Small intestine (tissue), 7 donors: ENCODE measurements at regions not wholly inside any gene's neighbourhood (a gene's known extent, or its start where the extent isn't known, plus 50 kb on each side); places are given as distances from the start of the nearest gene placed in this dataset.

ENCODE experiments used
- DNase-seq, 2 donors: peaks; one replicate each; pipeline versions ENCODE4 v3.0.0 to v3.0.0-alpha.2; 2013
- FAIRE-seq: peaks from 2 replicates; lab custom pipeline; 2012; peaks lifted over from hg19 to GRCh38; lab: Jason Lieb, UNC
- H3K27ac ChIP-seq, 3 donors: one replicate each; pipeline ENCODE4 v1.5.1; 2013; ENCODE audit warnings: low read length in 2 of 3, mild to moderate bottlenecking in 2 of 3, control low read depth in 1 of 3, inconsistent platforms in 1 of 3, low read depth in 1 of 3, moderate library complexity in 1 of 3
- H3K27me3 ChIP-seq, 3 donors: one replicate each; pipeline ENCODE4 v1.6.1; 2013; ENCODE audit warnings: low read length in 3 of 3, inconsistent platforms in 1 of 3; ENCODE audit not compliant: control insufficient read depth in 3 of 3, insufficient read depth in 3 of 3
- H3K36me3 ChIP-seq, 3 donors: one replicate each; pipeline ENCODE4 v1.6.1; 2013; ENCODE audit warnings: low read length in 3 of 3, inconsistent platforms in 1 of 3, low read depth in 1 of 3, mild to moderate bottlenecking in 1 of 3, moderate library complexity in 1 of 3; ENCODE audit not compliant: control insufficient read depth in 3 of 3, insufficient read depth in 2 of 3
- H3K4me1 ChIP-seq, 3 donors: one replicate each; pipeline ENCODE4 v1.6.1; 2013; ENCODE audit warnings: low read length in 2 of 3, inconsistent platforms in 1 of 3, low read depth in 1 of 3, mild to moderate bottlenecking in 1 of 3, moderate library complexity in 1 of 3; ENCODE audit not compliant: control insufficient read depth in 3 of 3, insufficient read depth in 2 of 3
- H3K4me3 ChIP-seq, 3 donors: one replicate each; pipeline ENCODE4 v1.5.1; 2013; ENCODE audit warnings: low read length in 3 of 3, control low read depth in 1 of 3, inconsistent platforms in 1 of 3, low read depth in 1 of 3, mild to moderate bottlenecking in 1 of 3, moderate library complexity in 1 of 3
- H3K9me3 ChIP-seq, 2 donors: one replicate each; pipeline ENCODE4 v1.6.1; 2013; ENCODE audit warnings: low read depth in 1 of 2, low read length in 1 of 2; ENCODE audit not compliant: control insufficient read depth in 2 of 2, insufficient read depth in 1 of 2
- WGBS, 3 donors: extraction: QIAGEN DNeasy Blood & Tissue Kit; methylation state at CpG; one replicate each; pipeline ENCODE4 v1.1.7; 2013; 5-methylcytosine and 5-hydroxymethylcytosine counted together
- donor health status: healthy with polysubstance abuse.
- donor health status: control.
- donor health status: control.
- donor health status: Bipolar disorder and iron deficiency.
- donor health status: healthy.

- DNase-seq (no peak), FAIRE-seq (no peak)
- no peaks in the 10 kb centered on the region for H3K9me3 ChIP-seq
- WGBS, 3 donors, result 90 to 94% (median 92%) methylated on average over 14 of the region's 14 CpGs
- no peaks in the 10 kb centered on the region for H3K36me3 ChIP-seq
- peaks cover 0 to 12% (median 4%) of the 10 kb centered on the region in 3 donors for H3K27me3 ChIP-seq
- H3K27ac ChIP-seq, result no peak overlapping the region
- no peak overlapping the region for H3K4me3 ChIP-seq
- H3K4me1 ChIP-seq, result no peaks in the 10 kb centered on the region
Measured at GRCh38 chr22:44588348-44588747, 90.3 kb upstream of the RTL6 start.

- Histone ChIP-seq H3K27me3 (peaks cover 0 to 12% (median 4%) of the 10 kb centered on the region in 3 donors), H3K4me3 (no peak overlapping the region), H3K27ac (no peak overlapping the region), H3K4me1 (no peaks in the 10 kb centered on the region), H3K36me3 (no peaks in the 10 kb centered on the region), H3K9me3 (no peaks in the 10 kb centered on the region)
- WGBS, 3 donors, result 58 to 80% (median 60%) methylated on average over 3 of the region's 3 CpGs
- DNase-seq (no peak), FAIRE-seq (no peak)
Measured at GRCh38 chr22:44587737-44588310, 89.8 kb upstream of the RTL6 start.

GRCh38 chr22:44586999-44587736, 89.1 kb upstream of the RTL6 start:
- peak in 1 of 2 donors; percentile 55 for DNase-seq
- no peak for FAIRE-seq
- WGBS, 3 donors, result 32 to 47% (median 37%) methylated on average over 23 to 24 of the region's 24 CpGs
- no peak overlapping the region for H3K4me3 ChIP-seq
- H3K27me3 ChIP-seq, result peaks cover 0 to 12% (median 4%) of the 10 kb centered on the region in 3 donors
- no peaks in the 10 kb centered on the region for H3K9me3 ChIP-seq
- H3K36me3 ChIP-seq, result no peaks in the 10 kb centered on the region
- H3K4me1 ChIP-seq, result no peaks in the 10 kb centered on the region
- no peak overlapping the region for H3K27ac ChIP-seq

- H3K4me3 ChIP-seq, result no peak overlapping the region
- WGBS, 3 donors, result 11 to 46% (median 27%) methylated on average over 16 to 18 of the region's 18 CpGs
- no peaks in the 10 kb centered on the region for H3K9me3 ChIP-seq
- no peaks in the 10 kb centered on the region for H3K4me1 ChIP-seq
- no peak overlapping the region for H3K27ac ChIP-seq
- H3K36me3 ChIP-seq, result no peaks in the 10 kb centered on the region
- peaks cover 0 to 12% (median 4%) of the 10 kb centered on the region in 3 donors for H3K27me3 ChIP-seq
- no peak for FAIRE-seq
- DNase-seq, result peak in 1 of 2 donors; percentile 50
Measured at GRCh38 chr22:44586351-44586990, 88.4 kb upstream of the RTL6 start.

GRCh38 chr22:44585559-44586350, 87.7 kb upstream of the RTL6 start:
- no peak for DNase-seq
- Histone ChIP-seq H3K27me3 (peaks cover 0 to 14% (median 4%) of the 10 kb centered on the region in 3 donors), H3K36me3 (no peaks in the 10 kb centered on the region), H3K27ac (no peak overlapping the region), H3K9me3 (no peaks in the 10 kb centered on the region), H3K4me1 (no peaks in the 10 kb centered on the region), H3K4me3 (no peak overlapping the region)
- FAIRE-seq, result no peak
- 58 to 78% (median 73%) methylated on average over 20 of the region's 20 CpGs for WGBS, 3 donors

GRCh38 chr22:44584256-44584902, 86.3 kb upstream of the RTL6 start:
- FAIRE-seq (no peak), DNase-seq (no peak)
- H3K9me3 ChIP-seq, result no peaks in the 10 kb centered on the region
- no peaks in the 10 kb centered on the region for H3K36me3 ChIP-seq
- no peaks in the 10 kb centered on the region for H3K4me1 ChIP-seq
- no peak overlapping the region for H3K27ac ChIP-seq
- H3K4me3 ChIP-seq, result no peak overlapping the region
- peaks cover 0 to 14% (median 4%) of the 10 kb centered on the region in 3 donors for H3K27me3 ChIP-seq
- 75 to 80% (median 80%) methylated on average over 7 of the region's 7 CpGs for WGBS, 3 donors

- H3K9me3 ChIP-seq, result peaks cover 0 to 2% of the 10 kb centered on the region in 2 donors
- H3K36me3 ChIP-seq, result no peaks in the 10 kb centered on the region
- 68 to 74% (median 71%) methylated on average over 12 of the region's 12 CpGs for WGBS, 3 donors
- H3K4me3 ChIP-seq, result no peak overlapping the region
- DNase-seq, result no peak
- no peak overlapping the region for H3K27ac ChIP-seq
- H3K27me3 ChIP-seq, result peaks cover 0 to 14% (median 4%) of the 10 kb centered on the region in 3 donors
- no peak for FAIRE-seq
- no peaks in the 10 kb centered on the region for H3K4me1 ChIP-seq
Measured at GRCh38 chr22:44583854-44584253, 85.8 kb upstream of the RTL6 start.
